CD14-positive monocyte (primary cell): ENCODE measurements at regions not wholly inside any gene's neighbourhood (a gene's known extent, or its start where the extent isn't known, plus 50 kb on each side); places are given as distances from the start of the nearest gene placed in this dataset.

Experiments
- DNase-seq, 3 donors: peaks; one replicate each; pipeline ENCODE4 v3.0.0-alpha.2; 2011 to 2022
- H2AFZ ChIP-seq: 2 replicates; pipeline ENCODE4 v1.6.0; 2012; ENCODE audit warnings: mild to moderate bottlenecking, low read depth, low read length, inconsistent platforms; ENCODE audit not compliant: insufficient read depth, poor library complexity, severe bottlenecking
- H3K27ac ChIP-seq, 2 donors: 1 replicate in 1 of 2; 2 replicates in 1 of 2; pipeline ENCODE4 v1.5.1; 2012 to 2013; ENCODE audit warnings: low read length in 2 of 2, control low read depth in 1 of 2, inconsistent platforms in 1 of 2, low read depth in 1 of 2, mild to moderate bottlenecking in 1 of 2
- H3K27me3 ChIP-seq, 2 donors: one replicate each; pipeline versions ENCODE4 v1.6.0 to v1.6.1; 2011 to 2013; ENCODE audit warnings: low read length in 2 of 2; ENCODE audit not compliant: control insufficient read depth in 2 of 2, insufficient read depth in 2 of 2
- H3K36me3 ChIP-seq, 2 donors: replicated peaks in 1 of 2; 1 replicate in 1 of 2; 2 replicates in 1 of 2; pipeline versions ENCODE4 v1.5.1 to v1.6.1; 2012 to 2013; ENCODE audit warnings: low read length in 2 of 2, control low read depth in 1 of 2, inconsistent platforms in 1 of 2, mild to moderate bottlenecking in 1 of 2; ENCODE audit not compliant: insufficient read depth in 2 of 2, control insufficient read depth in 1 of 2
- H3K4me1 ChIP-seq, 2 donors: 1 replicate in 1 of 2; 2 replicates in 1 of 2; pipeline versions ENCODE4 v1.5.1 to v1.6.1; 2012 to 2013; ENCODE audit warnings: low read length in 2 of 2, control low read depth in 1 of 2, inconsistent platforms in 1 of 2, mild to moderate bottlenecking in 1 of 2, moderate library complexity in 1 of 2; ENCODE audit not compliant: insufficient read depth in 2 of 2, control insufficient read depth in 1 of 2
- H3K4me2 ChIP-seq: replicated peaks from 2 replicates; pipeline ENCODE3; 2012; ENCODE audit warnings: low read length, moderate library complexity, mild to moderate bottlenecking; ENCODE audit not compliant: poor library complexity, severe bottlenecking; ENCODE audit errors: extremely low read depth
- H3K4me3 ChIP-seq, 3 experiments: fragments of 200-600 bp in 1 of 3; sonication (generic) in 1 of 3; replicated peaks in 1 of 3; 1 replicate in 2 of 3; 2 replicates in 1 of 3; pipeline ENCODE4 v1.5.1; 2011 to 2013; ENCODE audit warnings: low read length in 3 of 3, mild to moderate bottlenecking in 3 of 3, control low read depth in 2 of 3, low read depth in 2 of 3, inconsistent platforms in 1 of 3, moderate library complexity in 1 of 3
- H3K79me2 ChIP-seq: 2 replicates; pipeline ENCODE4 v1.6.0; 2012; ENCODE audit warnings: mild to moderate bottlenecking, control low read depth, inconsistent platforms, low read length, moderate library complexity; ENCODE audit not compliant: insufficient read depth
- H3K9ac ChIP-seq: 2 replicates; pipeline ENCODE4 v1.6.0; 2017; ENCODE audit warnings: low read length, mild to moderate bottlenecking; ENCODE audit not compliant: insufficient read depth, poor library complexity, severe bottlenecking
- H3K9me3 ChIP-seq, 2 donors: replicated peaks in 1 of 2; 1 replicate in 1 of 2; 2 replicates in 1 of 2; pipeline versions ENCODE4 v1.5.1 to v1.6.1; 2012 to 2013; ENCODE audit warnings: low read length in 2 of 2, control low read depth in 1 of 2; ENCODE audit not compliant: control insufficient read depth in 1 of 2, insufficient read depth in 1 of 2
- H4K20me1 ChIP-seq: 2 replicates; pipeline ENCODE4 v1.6.0; 2012; ENCODE audit warnings: mild to moderate bottlenecking, low read length, control low read depth, moderate library complexity; ENCODE audit not compliant: insufficient read depth
- H3K27ac Mint-ChIP-seq, 7 donors: one replicate each; pipeline ENCODE4 v1.8.0; 2020; ENCODE audit warnings: mild to moderate bottlenecking in 7 of 7, mixed read lengths in 7 of 7, moderate library complexity in 6 of 7, inconsistent platforms in 2 of 7
- H3K27me3 Mint-ChIP-seq, 3 donors: one replicate each; pipeline ENCODE4 v1.8.0; 2021 to 2022; ENCODE audit warnings: low read depth in 3 of 3, mild to moderate bottlenecking in 3 of 3, mixed read lengths in 3 of 3, moderate library complexity in 3 of 3, inconsistent platforms in 1 of 3
- H3K36me3 Mint-ChIP-seq, 2 donors: one replicate each; pipeline ENCODE4 v1.8.0; 2020; ENCODE audit warnings: mixed read lengths in 2 of 2, inconsistent platforms in 1 of 2, mild to moderate bottlenecking in 1 of 2
- H3K4me1 Mint-ChIP-seq: one replicate; pipeline ENCODE4 v1.8.0; 2020; ENCODE audit warnings: mild to moderate bottlenecking, mixed read lengths
- H3K4me3 Mint-ChIP-seq, 2 donors: one replicate each; pipeline ENCODE4 v1.8.0; 2020; ENCODE audit warnings: mild to moderate bottlenecking in 2 of 2, mixed read lengths in 2 of 2, moderate library complexity in 1 of 2
- H3K9me3 Mint-ChIP-seq, 7 donors: one replicate each; pipeline ENCODE4 v1.8.0; 2020 to 2022; ENCODE audit warnings: mixed read lengths in 7 of 7, mild to moderate bottlenecking in 6 of 7, moderate library complexity in 6 of 7, inconsistent platforms in 2 of 7
- CTCF ChIP-seq: fragments of 200-600 bp; IDR thresholded peaks from one replicate; pipeline ENCODE4 v1.8.0; 2022; ENCODE audit warnings: antibody characterized with exemption, mild to moderate bottlenecking
- WGBS: methylation state at CpG from one replicate; pipeline ENCODE4 v1.1.5; 2013; ENCODE audit warnings: missing lambda C conversion rate; ENCODE audit not compliant: insufficient coverage; 5-methylcytosine and 5-hydroxymethylcytosine counted together
- intact Hi-C, 2 donors: fragments of 100-400 bp; cut with micrococcal nuclease; formaldehyde crosslinking; loops; one replicate each; pipeline versions ENCODE4 v1.15.0 to v1.15.1; 2023

DNA sequence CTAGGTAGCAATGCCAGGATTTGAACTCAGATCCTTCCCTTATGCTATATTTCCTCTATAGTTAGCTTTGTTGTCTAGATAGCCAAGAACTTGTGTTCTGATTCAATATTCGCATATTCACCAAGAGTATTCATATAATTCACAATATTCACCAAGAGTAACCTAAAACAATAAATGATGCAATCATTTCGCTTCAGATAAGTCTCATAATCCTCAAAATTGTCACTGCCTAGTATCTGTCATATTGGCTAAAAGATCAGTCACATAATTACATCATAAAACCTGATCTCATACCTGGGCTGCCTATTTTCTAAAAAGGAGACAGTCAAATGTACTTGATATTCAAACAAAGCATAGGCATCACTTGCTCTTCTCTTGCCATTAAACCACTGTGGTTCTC is 199.7 kb upstream of the CPEB2 start:
- no peak for TF ChIP-seq CTCF
- peaks cover 18 to 22% of the 10 kb centered on the region in 2 donors for H3K9me3 ChIP-seq
- no peak overlapping the region for H3K27ac ChIP-seq
- no peak overlapping the region for H3K4me3 Mint-ChIP-seq
- H3K4me1 ChIP-seq: no peaks in the 10 kb centered on the region
- H3K4me3 ChIP-seq: no peak overlapping the region
- H3K4me1 Mint-ChIP-seq: no peaks in the 10 kb centered on the region
- H3K79me2 ChIP-seq: no peaks in the 10 kb centered on the region
- no peak for DNase-seq
- no peak overlapping the region for H3K27ac Mint-ChIP-seq
- 100% methylated on average over 1 of the region's 2 CpGs for WGBS
- intact Hi-C loops: no loop called here
- H3K27me3 ChIP-seq: no peaks in the 10 kb centered on the region
- no peak overlapping the region for H2AFZ ChIP-seq
- no peak overlapping the region for H3K4me2 ChIP-seq
- H3K36me3 Mint-ChIP-seq: no peaks in the 10 kb centered on the region
- no peaks in the 10 kb centered on the region for H3K36me3 ChIP-seq
- no peaks in the 10 kb centered on the region for H4K20me1 ChIP-seq
- H3K9ac ChIP-seq: no peak overlapping the region
- H3K27me3 Mint-ChIP-seq: peaks cover 0 to 3% (median 2%) of the 10 kb centered on the region in 3 donors
- H3K9me3 Mint-ChIP-seq: peaks cover 9 to 25% (median 18%) of the 10 kb centered on the region in 7 donors

DNA sequence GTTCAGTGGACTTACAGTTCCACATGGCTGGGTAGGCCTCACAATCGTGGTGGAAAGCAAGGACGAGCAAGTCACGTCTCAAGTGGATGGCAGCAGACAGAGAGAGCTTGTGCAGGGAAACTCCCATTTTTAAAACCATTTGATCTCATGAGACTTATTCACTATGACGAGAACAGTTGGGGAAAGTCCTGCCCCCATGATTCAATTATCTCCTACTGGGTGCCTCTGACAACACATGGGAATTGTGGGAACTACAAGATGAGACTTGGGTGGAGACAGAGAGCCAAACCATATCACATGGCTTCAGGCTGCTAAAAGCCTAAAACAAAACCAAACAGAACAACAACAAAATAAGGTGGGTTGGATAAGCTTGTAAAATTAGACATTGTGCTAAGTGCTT is 194.4 kb upstream of the CPEB2 start:
- no peaks in the 10 kb centered on the region for H4K20me1 ChIP-seq
- Mint-ChIP-seq H3K27ac (no peak overlapping the region), H3K4me3 (no peak overlapping the region), H3K9me3 (peaks cover 0 to 4% (median 2%) of the 10 kb centered on the region in 7 donors), H3K27me3 (peaks cover 0 to 2% (median 0%) of the 10 kb centered on the region in 3 donors), H3K4me1 (no peaks in the 10 kb centered on the region), H3K36me3 (no peaks in the 10 kb centered on the region)
- H3K36me3 ChIP-seq: no peaks in the 10 kb centered on the region
- no peaks in the 10 kb centered on the region for H3K9me3 ChIP-seq
- no peak overlapping the region for H3K27ac ChIP-seq
- H3K9ac ChIP-seq: no peak overlapping the region
- H3K4me3 ChIP-seq: no peak overlapping the region
- no peak for TF ChIP-seq CTCF
- no CpG with 5 or more reads among the region's 4 CpGs for WGBS
- H3K4me2 ChIP-seq: no peak overlapping the region
- H3K4me1 ChIP-seq: no peaks in the 10 kb centered on the region
- intact Hi-C loops: no loop called here
- H3K27me3 ChIP-seq: no peaks in the 10 kb centered on the region
- peak in 1 of 3 donors; percentile 5 for DNase-seq
- no peaks in the 10 kb centered on the region for H3K79me2 ChIP-seq
- H2AFZ ChIP-seq: no peak overlapping the region
